OCI-LY3 (cell line): ENCODE measurements at regions not wholly inside any gene's neighbourhood (a gene's known extent, or its start where the extent isn't known, plus 50 kb on each side); places are given as distances from the start of the nearest gene placed in this dataset.

Experiments
- CTCF ChIP-seq: fragments of 200-600, 300-600 bp; sonication (generic); IDR thresholded peaks from 2 replicates; pipeline ENCODE4 v1.5.1; 2014; ENCODE audit warnings: antibody characterized with exemption, low read length, low read depth
- EZH2phosphoT487 ChIP-seq: fragments of 200-600 bp; shearing (Covaris generic); IDR thresholded peaks from 2 replicates; pipeline ENCODE4 v1.6.1; 2018; ENCODE audit warnings: antibody characterized with exemption, mixed run types, low read depth

DNA sequence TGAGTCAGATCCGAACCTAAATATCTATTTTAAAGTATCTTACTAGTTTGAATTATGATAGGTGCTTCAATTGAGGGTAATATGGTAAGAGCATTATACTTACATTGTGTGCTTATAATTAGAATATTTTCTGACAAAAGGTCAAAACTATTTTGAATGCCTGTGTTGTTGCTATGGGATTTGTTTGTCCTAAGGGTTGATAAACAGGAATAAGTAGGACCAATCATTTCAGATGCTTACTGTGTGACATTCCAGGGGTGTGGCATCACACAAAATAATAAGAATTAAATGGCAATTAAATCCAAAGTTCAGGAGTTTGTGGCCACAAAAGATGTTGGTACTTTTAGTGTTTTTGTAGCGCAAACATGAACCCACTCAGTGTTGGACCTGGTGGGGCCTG is 256.2 kb upstream of the DDHD1 start:
- no peak for TF ChIP-seq CTCF
- TF ChIP-seq EZH2phosphoT487, result no peak
